Effector memory CD4-positive, alpha-beta T cell (primary cell): ENCODE measurements at regions not wholly inside any gene's neighbourhood (a gene's known extent, or its start where the extent isn't known, plus 50 kb on each side); places are given as distances from the start of the nearest gene placed in this dataset.

Experiments
- DNase-seq, 3 donors: peaks; one replicate each; pipeline ENCODE4 v3.0.0-alpha.2; 2020
- H3K27ac ChIP-seq: 2 replicates; pipeline ENCODE4 v1.7.0; 2013; ENCODE audit warnings: mild to moderate bottlenecking, low read length, moderate library complexity; ENCODE audit not compliant: insufficient read depth, poor library complexity, severe bottlenecking
- H3K27me3 ChIP-seq: replicated peaks from 2 replicates; pipeline ENCODE4 v1.7.0; 2013; ENCODE audit warnings: mild to moderate bottlenecking, low read length; ENCODE audit not compliant: insufficient read depth, control insufficient read depth, poor library complexity, severe bottlenecking
- H3K36me3 ChIP-seq: 2 replicates; pipeline ENCODE4 v1.7.0; 2013; ENCODE audit warnings: mild to moderate bottlenecking, low read length, moderate library complexity; ENCODE audit not compliant: control insufficient read depth, insufficient read depth
- H3K4me1 ChIP-seq: 2 replicates; pipeline ENCODE4 v1.7.0; 2013; ENCODE audit warnings: low read length, mild to moderate bottlenecking; ENCODE audit not compliant: control insufficient read depth, insufficient read depth, poor library complexity, severe bottlenecking
- H3K4me3 ChIP-seq: 2 replicates; pipeline ENCODE4 v1.7.0; 2013; ENCODE audit warnings: low read length, low read depth, mild to moderate bottlenecking; ENCODE audit not compliant: insufficient read depth, poor library complexity, severe bottlenecking
- H3K9me3 ChIP-seq: 2 replicates; pipeline ENCODE4 v1.7.0; 2013; ENCODE audit warnings: mild to moderate bottlenecking, low read length, moderate library complexity; ENCODE audit not compliant: control insufficient read depth

DNA sequence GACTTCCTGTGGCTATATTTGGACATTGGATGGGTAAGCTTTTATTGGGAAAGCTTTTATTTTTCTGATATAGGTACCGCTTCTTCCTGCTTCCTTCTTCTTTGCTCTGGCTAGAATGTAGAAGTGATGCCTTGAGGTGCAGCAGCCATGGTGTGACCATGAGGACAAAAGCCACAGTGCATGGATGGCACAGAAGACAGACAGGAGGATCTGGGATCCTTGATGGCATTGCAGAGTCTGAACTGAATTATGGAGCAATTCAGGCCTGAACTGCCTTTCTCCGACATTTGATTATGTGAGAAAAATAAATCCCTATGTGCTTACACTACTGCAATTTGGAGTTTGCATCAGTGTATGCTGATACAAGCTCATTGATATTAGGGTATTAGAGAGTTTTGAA lies 191.3 kb upstream of the CRY1 start:
- Histone ChIP-seq H3K9me3 (no peaks in the 10 kb centered on the region), H3K27ac (no peak overlapping the region), H3K36me3 (no peaks in the 10 kb centered on the region), H3K4me1 (peaks cover 8% of the 10 kb centered on the region), H3K27me3 (no peaks in the 10 kb centered on the region), H3K4me3 (no peak overlapping the region)
- no peak for DNase-seq

DNA sequence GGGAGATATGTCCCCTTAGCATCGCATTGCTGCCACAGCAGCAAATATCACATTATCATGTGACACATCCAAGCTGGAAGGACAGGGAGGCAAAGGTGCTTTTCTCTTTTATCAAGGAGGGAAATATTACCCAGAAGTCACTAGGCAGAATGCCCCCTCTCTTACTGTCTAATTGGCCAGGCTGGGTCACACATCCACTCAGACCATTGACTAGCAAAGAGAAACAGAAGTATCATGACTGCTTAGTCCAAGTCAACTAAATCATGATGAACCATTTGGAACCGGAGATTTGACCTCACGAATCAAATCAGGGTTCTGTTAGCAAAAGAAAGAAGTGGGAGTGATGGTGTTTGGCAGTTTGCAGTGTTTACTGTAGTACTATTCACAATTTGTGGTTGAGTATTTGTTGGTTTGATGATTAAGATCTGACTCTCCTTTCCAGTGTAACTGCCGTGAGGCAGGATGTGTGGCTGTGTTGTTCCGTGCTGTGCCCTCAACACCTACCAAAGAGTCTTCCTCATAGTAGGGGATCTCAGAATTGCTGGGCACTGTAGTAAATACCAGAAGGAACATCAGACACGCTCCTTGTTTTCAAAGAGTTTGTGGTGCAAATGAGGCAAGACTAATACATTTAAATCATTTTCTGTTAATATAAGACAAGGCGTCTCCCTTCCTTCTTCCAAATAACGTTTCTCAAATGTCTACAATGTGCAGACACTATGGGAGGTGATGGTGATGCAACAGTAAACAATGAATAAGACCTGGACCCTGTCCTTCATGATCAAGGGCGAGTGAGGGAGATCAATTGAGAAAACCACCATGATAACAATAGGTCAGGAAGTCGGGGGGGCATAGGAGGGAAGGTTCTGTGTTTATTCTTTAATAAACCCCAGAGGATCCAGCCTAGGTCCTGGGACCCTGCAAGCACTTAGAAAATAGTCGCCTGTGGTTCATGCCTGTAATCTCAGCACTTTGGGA lies 194.4 kb upstream of the CRY1 start:
- no peak for DNase-seq
- Histone ChIP-seq H3K27me3 (no peaks in the 10 kb centered on the region), H3K9me3 (no peaks in the 10 kb centered on the region), H3K4me3 (no peak overlapping the region), H3K36me3 (no peaks in the 10 kb centered on the region), H3K4me1 (peaks cover 8% of the 10 kb centered on the region), H3K27ac (no peak overlapping the region)

DNA sequence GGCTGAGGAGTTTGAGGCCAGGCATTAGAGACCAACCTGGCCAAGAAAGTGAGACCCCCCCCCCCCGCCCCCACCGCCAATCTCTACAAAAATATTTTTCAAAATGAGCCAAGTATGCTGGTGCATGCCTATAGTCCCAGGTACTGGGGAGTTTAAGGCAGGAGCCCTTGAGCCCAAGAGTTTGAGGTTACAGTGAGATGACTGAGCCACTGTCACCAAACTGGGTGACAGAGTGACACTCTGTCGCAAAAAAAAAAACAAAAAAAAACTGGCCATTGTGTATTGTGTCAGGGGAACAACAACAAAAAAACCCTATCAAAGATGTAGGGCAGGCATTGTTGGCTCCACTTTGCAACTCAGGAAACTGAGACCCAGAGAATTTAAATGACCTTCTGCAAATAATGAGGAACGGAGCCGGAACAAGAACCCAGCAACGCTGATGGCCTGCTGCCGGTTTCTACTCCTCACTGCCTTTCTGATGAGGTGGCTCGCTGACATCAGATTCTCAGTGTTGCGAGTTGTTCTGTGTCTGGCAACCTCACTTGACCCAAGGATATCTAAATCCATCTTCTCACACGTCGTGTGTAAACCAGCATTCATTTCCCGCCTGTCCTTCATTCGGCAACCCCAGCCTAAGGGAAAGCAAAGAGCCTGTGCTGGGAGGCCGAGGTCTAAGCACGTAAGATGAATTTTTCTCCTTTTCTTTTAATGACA lies 195.2 kb upstream of the CRY1 start:
- H3K36me3 ChIP-seq: no peaks in the 10 kb centered on the region
- H3K27me3 ChIP-seq: no peaks in the 10 kb centered on the region
- no peak for DNase-seq
- H3K27ac ChIP-seq: no peak overlapping the region
- H3K9me3 ChIP-seq: no peaks in the 10 kb centered on the region
- no peak overlapping the region for H3K4me3 ChIP-seq
- H3K4me1 ChIP-seq: peaks cover 8% of the 10 kb centered on the region

DNA sequence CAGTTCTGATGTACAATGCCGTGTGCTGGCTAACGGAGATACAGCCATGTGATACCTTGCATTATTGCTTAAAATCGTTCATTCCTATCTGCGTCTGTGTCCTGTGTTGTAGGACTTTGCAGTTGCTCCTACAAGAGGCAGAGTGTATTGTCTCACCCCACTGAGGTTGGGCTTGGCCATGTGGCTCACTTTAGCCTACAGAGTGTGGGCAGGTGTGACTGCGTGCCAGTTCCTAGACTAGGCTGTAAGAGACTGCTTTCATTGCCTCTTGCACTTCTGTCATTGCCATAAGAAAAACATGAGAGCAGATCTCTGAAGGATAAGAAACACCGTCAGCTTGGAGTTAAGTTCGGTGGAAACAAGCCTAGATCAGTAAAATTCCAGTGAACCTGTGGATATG lies 197.7 kb upstream of the CRY1 start:
- no peaks in the 10 kb centered on the region for H3K27me3 ChIP-seq
- H3K4me1 ChIP-seq: peaks cover 8% of the 10 kb centered on the region
- H3K36me3 ChIP-seq: no peaks in the 10 kb centered on the region
- no peak for DNase-seq
- no peak overlapping the region for H3K4me3 ChIP-seq
- no peaks in the 10 kb centered on the region for H3K9me3 ChIP-seq
- H3K27ac ChIP-seq: no peak overlapping the region

DNA sequence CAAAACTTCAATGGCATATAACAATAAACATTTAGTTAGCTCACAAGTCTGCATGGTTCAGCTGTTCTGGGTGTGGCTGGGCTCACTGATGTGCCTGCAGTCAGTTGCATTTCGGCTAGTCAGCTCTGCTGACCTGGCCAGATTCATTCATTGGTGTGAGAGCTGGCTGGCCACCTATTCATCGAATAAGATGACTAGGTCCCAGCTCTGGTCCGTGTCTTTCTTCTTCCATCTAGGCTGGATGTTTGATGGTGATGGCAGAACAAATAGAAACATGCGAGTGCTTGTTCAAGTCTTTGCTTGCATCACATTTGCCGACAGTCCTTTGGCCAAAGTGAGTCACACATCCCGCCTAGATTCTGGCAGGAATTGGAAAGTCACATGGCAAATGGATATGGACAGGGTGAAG lies 203.3 kb upstream of the CRY1 start:
- Histone ChIP-seq H3K9me3 (no peaks in the 10 kb centered on the region), H3K4me1 (no peaks in the 10 kb centered on the region), H3K4me3 (no peak overlapping the region), H3K36me3 (no peaks in the 10 kb centered on the region), H3K27ac (no peak overlapping the region), H3K27me3 (no peaks in the 10 kb centered on the region)
- no peak for DNase-seq

- no peaks in the 10 kb centered on the region for H3K36me3 ChIP-seq
- DNase-seq: no peak
- H3K27ac ChIP-seq: no peak overlapping the region
- H3K4me3 ChIP-seq: no peak overlapping the region
- no peaks in the 10 kb centered on the region for H3K4me1 ChIP-seq
- H3K9me3 ChIP-seq: no peaks in the 10 kb centered on the region
- no peaks in the 10 kb centered on the region for H3K27me3 ChIP-seq
Measured at GRCh38 chr12:107302649-107303341, 209.4 kb upstream of the CRY1 start.

DNA sequence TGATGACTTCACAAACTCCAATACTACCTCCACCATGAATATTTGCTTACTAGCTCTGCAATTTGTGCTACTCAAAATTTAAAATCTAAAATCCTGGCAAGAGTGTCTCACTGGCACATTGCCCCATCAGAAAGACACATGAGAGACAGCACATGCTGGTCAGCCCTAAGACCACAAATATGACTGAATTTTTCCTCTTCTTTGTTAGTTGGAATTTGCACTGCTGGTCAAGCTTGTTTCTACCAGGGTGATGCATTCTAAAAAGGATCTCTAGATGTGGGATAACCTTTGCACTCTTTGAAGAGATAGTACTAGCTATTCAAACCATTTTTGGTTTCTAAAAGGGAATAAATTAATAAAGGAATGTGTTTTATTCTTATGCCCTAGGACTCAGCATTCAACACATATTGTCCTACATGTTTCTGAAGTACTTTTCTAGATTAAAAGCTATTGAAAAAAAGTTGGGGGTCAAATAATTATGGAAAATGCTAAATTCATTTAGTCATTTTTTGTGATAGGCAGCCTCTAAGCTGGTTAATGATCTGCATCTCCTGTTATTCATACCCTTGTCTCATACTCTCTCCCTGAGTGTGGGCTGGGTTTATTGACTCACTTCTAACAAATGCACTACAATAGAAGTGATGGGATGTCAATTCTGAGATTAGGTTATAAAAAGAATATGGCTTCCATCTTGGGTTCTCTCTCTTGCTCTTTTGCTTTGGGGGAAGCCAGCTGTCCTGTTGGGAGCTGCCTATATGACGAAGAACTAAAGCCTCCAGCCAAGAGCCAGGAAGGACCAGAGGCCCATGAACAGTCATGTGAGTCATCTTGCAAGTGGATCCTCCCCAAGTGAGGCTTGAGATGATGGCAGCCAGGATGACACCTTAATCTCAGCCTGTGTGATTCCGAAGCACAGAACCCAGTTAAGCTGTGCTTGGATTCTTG lies 211.5 kb upstream of the CRY1 start:
- Histone ChIP-seq H3K4me3 (no peak overlapping the region), H3K36me3 (no peaks in the 10 kb centered on the region), H3K9me3 (no peaks in the 10 kb centered on the region), H3K27ac (no peak overlapping the region), H3K27me3 (no peaks in the 10 kb centered on the region), H3K4me1 (no peaks in the 10 kb centered on the region)
- no peak for DNase-seq

DNA sequence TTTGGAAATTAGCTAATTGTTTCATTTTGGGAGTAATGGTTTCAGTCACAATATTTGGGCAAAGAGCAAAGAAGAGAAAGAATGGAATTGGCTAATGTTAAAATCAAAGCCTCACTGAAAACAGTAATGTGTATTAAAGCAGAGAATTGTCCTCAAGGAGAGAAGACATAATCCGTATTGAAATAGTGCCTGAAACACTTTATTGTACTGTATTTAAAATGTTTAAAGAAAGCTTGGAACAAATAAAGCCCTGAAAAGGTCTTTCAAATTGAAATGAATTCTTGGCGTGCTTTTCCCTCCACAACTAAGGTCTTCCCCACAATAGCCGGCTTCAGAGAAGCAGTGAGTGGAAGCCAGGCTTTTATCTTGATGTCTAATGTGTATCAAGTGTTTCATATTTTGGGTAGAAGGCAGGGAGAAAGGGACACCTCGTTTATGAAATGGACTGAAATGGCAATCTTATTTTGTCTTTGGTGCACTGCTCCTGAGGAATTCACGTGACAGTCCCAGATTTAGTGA lies 212.9 kb upstream of the CRY1 start:
- H3K27me3 ChIP-seq: no peaks in the 10 kb centered on the region
- H3K4me1 ChIP-seq: no peaks in the 10 kb centered on the region
- H3K27ac ChIP-seq: no peak overlapping the region
- H3K9me3 ChIP-seq: no peaks in the 10 kb centered on the region
- DNase-seq: no peak
- no peak overlapping the region for H3K4me3 ChIP-seq
- H3K36me3 ChIP-seq: no peaks in the 10 kb centered on the region

DNA sequence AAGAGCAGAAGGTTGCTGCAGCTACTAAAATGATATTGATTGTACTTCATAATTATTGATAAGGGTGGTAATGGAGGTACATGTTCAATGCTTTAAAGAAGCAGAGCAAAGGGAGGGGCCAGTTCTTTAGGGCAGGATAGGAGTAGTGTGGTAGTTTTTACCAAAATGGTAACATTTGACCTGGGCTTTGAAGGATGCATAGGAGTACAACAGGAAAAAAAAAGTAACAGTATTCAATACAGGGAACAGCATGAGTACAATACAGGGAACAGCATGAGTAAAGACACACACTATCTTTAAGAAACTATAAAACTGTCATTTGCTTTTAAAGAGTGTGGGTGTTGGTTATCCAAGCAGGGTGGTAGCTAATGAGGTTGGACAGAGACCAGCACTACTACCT lies 215.0 kb upstream of the CRY1 start:
- no peaks in the 10 kb centered on the region for H3K36me3 ChIP-seq
- H3K4me3 ChIP-seq: no peak overlapping the region
- no peak for DNase-seq
- no peaks in the 10 kb centered on the region for H3K27me3 ChIP-seq
- H3K9me3 ChIP-seq: no peaks in the 10 kb centered on the region
- no peaks in the 10 kb centered on the region for H3K4me1 ChIP-seq
- no peak overlapping the region for H3K27ac ChIP-seq
